Right renal cortex interstitium (tissue), 3 donors: ENCODE measurements at regions not wholly inside any gene's neighbourhood (a gene's known extent, or its start where the extent isn't known, plus 50 kb on each side); places are given as distances from the start of the nearest gene placed in this dataset.

Source experiments
- DNase-seq, 3 donors: peaks; one replicate each; pipeline ENCODE4 v3.0.0-alpha.2; 2013; ENCODE audit warnings: low read depth in 3 of 3, low spot score in 2 of 3

DNA sequence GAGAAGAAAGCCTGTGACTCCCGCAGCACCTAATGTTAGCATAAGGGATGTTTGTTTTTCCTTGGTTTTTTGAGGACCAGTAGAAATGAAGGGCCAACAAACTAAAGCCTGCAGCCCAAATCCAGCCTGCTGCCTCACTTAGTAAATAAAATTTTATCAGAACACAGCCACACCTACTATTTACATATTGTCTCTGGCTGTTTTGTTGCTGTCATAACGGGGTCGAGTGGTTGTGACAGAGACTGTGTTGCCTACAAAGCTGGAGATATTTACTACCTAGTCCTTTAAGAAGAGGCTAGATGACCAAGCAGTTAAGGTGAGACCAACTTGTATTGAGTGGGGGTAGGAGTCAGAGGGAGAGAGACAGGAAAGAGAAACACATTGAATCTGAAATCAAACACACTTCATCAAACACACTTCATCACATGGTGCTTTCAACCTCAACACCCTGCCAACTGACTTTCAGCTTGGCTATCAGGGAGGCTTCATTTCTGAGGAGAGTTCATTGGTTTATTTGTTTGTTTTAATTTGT lies 546.3 kb upstream of the CDH11 start:
- DNase-seq, result no peak

DNA sequence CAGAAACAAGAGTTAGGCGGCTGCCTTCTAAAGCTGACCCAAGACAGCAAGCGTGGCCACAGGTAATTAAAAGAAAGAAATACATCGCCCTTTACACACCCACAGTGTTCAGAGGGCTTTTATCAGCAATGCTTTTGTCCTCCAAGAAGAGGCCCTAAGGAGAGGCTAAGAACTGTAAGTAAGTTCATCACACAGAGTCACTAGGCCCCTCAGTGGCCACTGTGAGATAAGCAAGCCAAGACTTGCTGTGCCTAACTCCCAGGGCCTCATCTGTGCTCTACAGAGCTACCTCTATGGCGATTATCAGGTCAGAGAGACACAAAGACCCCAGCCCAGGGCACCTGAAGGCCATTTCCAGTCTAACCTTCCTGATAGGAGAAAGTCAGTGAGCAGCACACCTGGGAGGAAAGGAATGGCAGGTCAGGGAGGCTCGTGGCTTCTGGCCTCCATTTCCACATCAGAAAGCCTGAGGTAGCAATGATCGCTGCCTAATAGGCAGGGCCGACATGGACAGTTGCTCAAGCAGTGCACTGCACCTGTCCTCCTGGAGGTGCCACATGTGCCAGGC lies 545.2 kb upstream of the CDH11 start:
- DNase-seq, result no peak

DNA sequence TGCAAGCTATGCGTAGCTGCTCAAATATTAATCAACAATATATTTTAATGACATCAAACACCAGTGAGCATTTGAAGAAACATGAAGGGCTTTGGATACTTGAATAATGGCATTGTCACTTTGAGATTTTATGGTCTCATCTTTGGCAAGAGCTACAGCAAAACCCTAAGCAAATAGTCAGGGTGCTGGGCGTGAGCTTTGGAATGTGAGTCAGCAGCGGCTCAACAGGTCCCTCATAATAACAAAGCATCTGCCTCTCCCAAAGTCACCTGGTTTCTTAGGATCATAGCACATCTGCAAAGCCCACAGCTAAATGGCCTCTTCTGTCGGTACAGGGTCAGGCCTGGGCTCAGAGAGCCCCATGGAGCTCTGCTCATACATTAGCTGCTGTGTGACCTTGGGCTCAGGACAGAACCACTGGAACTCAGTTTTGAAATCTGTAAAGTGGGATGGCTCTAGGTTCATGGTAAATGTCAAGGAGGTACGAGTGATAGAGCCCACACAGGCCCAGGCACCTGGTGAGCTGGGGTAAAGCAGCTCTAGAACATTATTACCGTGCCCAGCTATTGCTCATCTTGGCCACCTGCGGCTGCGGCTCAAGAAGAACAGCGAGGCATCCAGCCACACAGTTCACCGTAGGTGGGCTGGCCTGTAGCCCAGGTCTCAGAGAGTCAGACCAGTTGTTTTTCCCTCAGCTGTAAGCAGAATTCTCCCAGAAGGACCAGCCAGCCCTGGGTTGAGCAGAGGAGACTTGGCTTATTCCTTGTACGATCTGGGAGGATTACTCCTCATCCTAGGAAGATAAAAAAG lies 544.5 kb upstream of the CDH11 start:
- DNase-seq, result no peak

DNA sequence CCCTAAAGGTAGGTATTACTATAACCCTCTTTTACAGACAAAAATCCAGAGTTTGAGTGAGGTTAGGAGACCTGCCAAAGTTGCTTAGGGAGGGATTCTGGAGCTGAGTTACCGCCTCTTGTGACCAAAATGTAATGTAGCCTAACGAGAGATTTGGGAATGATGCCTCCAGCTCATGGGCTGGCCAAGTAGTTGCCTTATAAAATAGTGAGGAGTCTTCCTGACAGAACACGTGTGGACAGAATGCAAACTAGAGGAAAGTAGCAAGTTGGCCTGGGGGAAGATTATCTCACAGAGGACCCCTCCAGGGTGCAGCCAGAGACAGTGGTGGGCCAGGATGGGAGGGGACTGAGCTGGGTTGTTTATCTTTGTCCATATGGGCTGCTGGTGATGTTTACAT lies 543.7 kb upstream of the CDH11 start:
- DNase-seq, result no peak

DNA sequence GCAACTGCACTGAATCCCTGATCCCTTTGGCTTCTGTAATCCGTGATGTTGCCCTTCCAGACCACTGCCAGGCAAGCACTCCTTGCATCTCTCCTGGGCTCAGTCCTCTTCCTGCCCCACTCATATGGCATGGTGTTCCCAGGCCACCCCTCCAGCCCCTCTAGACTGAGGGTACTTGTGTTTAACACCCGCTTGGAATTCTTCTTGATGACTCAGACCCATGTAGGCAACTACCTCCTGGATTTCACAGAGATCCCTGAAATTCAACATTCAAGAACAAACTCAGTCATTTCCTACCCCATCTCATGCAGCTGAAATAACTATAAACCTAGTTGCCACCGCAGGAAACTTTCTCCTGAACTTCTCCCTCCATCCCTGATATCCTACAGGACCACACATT lies 541.9 kb upstream of the CDH11 start:
- DNase-seq, result no peak

DNA sequence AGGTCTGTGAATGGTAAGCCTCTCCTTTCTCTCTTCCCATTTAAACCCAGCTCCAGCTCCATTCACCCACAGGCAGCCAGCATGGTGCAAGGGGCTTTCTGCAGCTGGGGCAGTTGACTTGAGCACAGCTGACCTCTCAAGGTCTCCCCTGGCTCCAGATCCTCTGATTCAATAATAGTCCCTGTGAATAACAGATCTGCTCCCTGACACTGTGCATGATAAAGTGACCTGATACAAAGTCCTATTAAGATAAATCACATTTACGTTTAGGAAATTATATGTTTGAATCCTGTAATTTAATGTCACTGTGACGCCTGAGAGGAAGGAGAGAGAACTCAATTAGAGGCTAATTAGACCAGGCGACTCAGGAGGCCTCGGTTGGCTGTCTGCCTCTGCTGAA lies 540.4 kb upstream of the CDH11 start:
- no peak for DNase-seq

DNA sequence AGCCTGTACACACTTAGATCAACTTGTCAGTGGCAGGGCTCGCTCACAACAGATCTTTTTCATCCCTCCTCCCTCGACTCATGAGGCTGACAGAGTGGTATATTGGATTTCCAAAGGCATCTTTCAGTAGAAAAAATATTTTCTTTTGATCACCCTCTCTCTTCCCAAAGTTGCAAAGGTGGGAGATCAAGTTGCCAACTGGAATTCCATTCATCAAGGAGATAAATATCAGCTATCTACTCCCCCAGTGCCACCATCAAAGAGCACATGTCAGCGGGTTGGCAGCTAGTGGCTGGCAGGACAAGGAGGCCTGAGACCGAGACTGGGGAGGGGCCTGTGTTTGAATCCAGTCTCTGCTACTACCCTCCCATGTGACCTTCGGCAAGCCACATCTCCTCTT lies 539.7 kb upstream of the CDH11 start:
- DNase-seq, result no peak

DNA sequence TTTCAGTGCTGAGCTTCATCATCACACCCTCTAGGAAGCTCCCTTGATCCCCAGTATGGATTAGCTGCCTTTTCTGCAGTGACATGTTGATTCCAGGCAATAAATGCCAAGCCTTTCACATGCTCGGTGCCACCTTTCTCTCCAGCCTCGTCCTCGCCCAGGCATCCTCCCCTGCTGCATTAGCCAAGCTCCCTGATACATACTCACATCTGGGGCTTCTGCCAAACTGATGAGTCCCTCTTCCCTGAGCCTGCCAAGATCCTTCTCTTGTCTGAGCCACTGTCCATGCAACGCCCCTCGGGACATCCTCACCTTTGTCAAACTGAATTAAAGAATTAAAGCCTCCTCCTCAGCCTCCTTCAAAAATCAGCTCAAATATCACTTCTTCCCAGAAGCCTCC lies 538.5 kb upstream of the CDH11 start:
- no peak for DNase-seq

DNA sequence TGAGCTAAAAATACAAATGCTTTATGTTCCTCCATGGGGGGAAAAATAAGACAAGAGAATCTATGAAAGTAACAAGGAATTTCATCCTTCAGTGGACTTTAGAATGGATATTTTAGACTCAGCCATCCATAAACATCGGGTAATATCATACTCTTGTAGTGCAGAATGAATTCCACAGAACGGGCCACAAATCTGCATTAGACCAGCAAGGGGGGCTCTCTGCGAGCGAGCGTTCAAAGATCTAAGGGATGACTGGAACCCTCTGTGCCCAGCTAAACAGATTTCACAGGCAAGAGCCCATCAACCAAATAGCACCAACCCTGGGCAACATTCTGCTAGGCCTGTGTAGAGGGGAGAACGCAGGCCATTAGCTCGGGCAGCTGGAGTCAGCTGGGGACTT lies 537.9 kb upstream of the CDH11 start:
- no peak for DNase-seq

DNA sequence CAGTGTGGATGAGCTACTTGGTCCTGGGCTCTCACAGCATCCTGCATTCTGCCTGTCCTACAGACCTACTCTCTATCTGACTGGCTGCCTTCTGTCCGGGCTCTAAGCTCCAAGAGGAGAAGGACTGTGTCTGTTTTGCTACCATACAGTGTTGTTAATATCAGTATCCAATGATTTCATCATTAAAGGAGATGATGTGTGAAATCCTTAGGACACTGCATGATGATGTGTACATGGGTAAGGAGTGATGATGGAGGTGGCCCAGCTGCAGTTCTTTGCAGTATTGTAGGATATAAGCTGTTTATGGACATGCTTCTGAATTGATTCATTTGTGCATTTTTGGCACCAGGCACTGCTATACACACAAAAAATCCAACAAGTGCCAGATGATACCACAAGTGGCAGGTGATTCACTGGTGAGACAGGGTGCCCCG lies 536.9 kb upstream of the CDH11 start:
- no peak for DNase-seq

DNA sequence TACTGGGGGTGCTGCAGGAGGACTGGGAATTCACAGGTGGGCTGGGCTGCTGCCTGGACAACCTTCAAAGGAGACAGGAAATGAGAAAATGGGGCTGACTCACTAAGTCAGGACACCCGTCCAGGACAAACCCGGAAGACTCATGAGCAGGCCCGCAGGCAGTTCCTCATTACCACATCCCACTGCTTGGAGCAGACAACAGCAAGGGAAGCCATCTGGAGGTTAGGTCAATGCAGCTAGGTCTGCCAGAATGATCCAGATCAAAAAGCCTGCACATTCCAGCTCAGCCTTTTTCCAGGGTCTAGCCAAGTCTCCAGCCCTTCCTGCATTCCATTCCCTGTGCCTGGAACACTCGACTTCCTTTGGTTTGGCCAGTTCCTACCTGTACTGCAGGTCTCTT lies 536.5 kb upstream of the CDH11 start:
- DNase-seq, result no peak

DNA sequence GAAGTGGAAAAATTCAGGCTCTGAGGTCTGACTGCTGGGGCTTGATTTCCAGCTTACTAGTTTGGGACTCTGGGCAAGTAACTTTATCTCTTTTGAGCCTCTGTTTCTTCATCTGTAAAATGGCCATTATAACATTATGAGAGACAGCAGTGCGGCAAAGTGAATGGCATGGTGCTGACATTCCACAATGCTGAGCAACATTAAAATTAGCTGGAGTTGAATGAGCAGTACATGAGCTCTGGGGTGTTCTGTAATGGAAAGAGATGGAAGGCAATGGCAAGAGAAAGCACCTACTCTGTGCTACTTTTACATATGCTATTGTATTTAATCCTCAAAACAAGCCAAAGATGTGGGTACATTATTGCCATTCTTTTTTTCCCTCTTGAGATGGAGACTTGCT lies 535.7 kb upstream of the CDH11 start:
- DNase-seq, result no peak

DNA sequence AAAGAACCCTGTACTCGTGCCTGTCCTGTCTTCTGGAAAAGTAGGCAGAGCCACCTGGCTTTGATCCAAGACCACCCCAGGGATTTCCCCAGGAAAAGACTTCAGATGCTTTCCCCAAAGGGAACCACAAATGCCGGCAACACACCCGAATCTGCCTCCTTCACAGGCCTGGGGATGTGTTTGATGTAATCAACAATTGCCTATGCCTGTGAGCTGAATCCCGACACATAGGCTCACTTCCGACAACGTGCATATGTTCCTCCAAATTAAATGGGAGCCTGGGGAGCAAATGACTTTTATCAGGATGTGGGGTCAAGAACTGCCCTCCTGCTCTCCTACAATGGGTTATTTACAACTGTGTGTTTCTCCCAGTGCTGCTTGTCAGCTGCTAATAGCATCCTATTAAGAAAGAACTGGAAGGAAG lies 535.2 kb upstream of the CDH11 start:
- peak in 1 of 3 donors; percentile 48 for DNase-seq

DNA sequence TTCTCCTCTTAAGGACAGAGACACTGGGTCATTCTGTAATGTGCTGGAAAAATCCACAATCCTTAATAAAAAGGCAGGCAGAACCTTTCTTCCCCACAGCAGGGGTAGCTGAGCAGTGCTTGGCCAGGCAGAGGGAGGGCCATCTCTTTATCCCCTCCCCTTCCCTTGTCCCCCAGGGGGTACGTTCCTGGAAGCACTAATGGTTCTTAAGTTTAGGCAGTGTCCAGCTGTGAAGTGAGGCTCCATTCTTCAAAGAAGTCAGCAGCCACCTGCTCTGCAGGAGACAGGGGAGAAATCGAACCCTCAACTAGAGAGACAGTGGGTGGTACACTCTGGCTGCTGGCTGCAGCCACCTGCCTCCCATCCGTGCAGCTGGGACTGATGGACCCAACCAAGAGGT lies 533.9 kb upstream of the CDH11 start:
- no peak for DNase-seq

DNA sequence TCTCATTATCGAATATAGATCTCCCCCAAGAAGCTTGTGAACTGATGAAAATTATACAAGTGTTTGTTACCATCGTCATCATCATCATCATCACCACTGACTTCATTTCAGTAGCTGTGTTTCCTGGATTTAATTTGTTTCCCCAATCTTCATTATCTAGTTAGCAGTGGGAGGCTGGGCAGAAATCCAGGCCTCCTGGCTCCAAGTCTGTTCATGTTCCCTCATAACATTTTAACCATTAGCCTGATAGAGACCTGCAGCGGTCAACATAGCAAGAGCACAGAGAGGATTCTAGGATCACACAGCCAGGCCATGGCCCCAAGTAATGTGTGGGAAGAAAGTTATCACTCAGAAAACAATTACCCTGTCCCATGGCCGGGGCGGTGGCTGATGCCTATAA lies 526.2 kb upstream of the CDH11 start:
- no peak for DNase-seq

DNA sequence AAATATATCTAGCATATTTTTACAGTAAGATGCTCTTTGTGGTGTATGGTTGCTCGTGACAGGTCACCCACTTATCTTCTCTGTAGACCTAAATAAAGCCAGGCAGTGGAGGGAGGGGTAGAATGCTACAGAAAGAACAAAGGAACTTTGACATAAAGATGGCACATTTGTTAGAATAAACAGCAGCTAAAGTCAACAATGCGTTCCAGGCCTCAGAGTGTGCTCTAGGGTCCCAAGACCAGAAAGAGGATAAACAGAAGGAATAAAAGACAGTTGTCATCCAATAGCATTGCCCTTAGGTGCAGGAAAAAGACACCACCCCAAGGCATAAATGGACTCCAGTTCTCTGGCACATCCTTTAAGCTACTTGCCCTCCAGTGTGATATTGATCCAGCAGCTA lies 523.0 kb upstream of the CDH11 start:
- DNase-seq, result no peak

DNA sequence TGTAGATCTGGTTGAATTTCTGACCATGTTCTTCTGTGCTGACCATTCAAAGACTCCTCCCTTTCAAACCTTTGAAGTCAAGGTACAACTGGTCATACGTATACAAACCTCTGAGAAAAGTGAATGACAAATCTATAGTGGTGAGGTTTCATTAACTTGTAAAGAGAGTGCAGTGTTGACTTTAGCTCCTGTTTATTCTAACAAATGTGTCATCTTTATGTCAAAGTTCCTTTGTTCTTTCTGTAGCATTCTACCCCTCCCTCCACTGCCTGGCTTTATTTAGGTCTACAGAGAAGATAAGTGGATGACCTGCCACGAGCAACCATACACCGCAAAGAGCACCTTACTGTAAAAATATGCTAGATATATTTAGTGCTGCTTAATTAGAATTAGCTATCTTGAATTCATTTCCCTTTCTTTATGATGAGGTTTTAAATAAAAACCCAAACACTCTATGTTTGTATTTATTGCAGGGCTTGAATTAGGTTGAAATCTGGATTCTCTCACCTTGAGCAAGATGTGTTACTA lies 520.0 kb upstream of the CDH11 start:
- no peak for DNase-seq

DNA sequence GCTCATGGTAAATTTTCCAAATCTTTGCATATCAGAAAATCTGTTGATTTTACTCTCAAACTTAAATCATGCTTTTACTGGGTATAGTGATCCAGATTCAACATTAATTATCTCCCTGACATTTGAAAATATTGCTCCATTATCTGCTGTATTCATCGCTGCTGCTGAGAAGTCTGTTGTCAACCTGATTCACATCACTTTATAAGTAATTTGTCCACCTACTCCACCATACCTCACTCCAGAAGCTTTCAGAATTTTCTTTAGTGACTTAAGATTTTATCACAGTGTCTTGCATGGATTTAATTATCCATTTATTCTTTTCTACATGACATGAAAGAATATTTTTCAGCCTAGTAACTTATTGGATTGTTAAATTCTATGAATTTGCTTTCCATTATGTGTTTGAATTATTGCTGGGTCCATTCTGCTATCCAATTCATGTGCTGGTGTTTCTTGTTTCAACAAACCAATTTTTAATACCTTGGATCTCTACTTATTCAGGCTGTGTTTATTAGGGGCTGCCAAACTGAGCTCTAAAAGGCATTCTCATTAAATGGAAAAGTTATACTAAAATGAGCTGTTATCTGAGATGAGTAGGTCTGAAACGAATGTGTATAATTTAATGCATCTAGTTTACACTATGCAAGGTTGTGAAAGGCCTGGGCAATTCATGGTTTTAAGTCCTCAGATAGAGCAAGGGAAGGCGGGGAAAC lies 519.3 kb upstream of the CDH11 start:
- no peak for DNase-seq

DNA sequence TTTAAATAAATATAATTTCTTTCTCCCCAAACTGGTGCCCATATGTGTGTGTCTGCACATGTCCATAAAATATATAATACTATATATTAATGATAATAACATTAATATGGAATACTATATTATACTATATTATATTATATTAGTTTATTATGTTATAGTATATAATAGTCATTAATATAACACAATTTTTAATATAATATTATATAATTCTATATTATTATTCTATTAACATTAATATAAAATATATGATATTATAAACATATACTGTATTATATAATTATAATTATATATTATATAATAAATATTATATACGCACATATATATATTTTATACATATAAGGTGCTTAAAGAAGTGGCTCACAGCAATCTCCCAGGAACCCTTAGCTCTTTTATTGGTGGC lies 513.0 kb upstream of the CDH11 start:
- DNase-seq, result no peak

DNA sequence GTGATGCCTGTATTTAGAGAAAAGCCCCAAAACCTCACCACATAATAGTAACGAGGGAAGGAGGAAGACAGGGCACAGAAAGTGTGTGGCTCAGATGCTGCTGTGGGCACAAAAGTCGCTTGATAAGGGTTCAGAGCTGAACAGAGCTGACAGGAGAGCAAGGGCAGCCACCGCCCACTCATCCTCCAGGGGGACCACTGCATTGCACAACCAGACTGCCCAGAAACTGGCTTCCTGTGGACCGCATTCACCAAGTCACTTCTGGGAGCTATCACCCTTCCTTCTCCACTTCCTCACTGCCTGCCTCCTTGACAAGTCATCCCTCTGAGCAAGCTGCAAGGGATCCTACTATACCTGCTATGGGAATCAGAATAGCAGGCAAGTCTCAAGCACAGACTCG lies 512.4 kb upstream of the CDH11 start:
- DNase-seq, result no peak

DNA sequence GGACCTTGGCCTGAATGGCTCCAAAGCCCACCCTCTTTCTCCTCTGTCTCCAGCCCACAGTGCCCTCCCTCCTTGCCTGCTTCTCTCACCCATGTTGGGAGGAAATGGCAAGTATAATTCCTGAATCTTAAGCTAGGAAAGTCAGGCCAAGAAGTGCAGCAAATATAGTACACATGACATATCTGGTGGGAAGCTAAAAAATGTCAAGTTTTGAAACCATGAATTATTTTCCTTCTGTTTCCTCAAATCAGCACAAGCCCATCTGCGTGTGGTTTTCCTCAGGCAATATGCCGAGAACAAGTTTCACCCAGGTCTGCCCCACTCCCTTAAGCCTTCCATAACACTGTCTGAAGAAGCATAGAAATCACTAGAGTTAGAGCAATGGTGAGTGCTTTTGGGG lies 502.8 kb upstream of the CDH11 start:
- no peak for DNase-seq

DNA sequence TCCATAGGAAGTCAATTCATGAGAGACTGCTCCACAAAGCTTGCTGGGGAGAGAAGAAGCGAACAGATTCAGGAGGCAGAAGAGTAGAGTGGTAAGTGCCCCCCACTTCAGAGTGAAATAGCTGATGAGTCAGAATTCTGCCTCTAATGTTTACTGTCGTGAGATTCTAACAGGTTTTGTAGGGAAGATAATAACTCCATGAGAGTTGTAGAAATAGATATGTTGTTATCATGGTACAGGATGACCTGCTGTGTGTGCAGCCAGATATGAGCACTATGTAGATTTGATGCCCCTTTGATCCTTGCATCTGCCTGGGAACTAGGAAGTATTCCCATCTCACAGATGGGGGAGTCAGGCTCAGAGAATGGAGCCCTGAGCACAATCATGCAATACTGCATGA lies 502.4 kb upstream of the CDH11 start:
- DNase-seq, result no peak
